ENCODE measurements at regions not wholly inside any gene's neighbourhood (a gene's known extent, or its start where the extent isn't known, plus 50 kb on each side); places are given as distances from the start of the nearest gene placed in this dataset.

DNA sequence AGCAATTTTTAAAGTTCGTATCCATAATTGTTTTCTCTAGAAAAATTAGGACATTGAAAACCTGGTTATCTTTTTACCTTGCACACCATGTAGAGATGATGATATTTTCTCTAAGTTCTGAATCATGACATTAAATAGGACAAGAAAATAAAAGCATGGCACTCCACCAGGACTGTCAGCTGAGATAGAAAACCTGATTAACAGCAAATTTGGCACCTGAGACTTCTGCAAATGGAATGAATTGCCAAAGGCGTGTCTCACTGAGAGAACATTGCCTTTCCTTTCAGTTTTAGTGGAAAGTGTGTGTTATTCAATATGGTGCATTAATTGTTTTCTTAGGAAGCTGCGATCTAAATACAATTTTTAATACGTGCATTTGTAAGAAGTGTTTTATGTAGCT is 164.7 kb downstream of the LRRC30 start:
- TF ChIP-seq TCF7L2 (IDR thresholded peaks at IDR 0.05; ENCODE audit: low read depth, low read length) (no peak), REST (IDR thresholded peaks at IDR 0.05; ENCODE audit: insufficient read depth in 1 of 2, low read depth in 2 of 2, low read length in 1 of 2) (no peak), SIN3A (IDR thresholded peaks at IDR 0.05; ENCODE audit: borderline replicate concordance, insufficient read depth, low read depth, low read length) (no peak), CTCF (IDR thresholded peaks at IDR 0.05) (no peak), POLR2AphosphoS5 (IDR thresholded peaks at IDR 0.05; ENCODE audit: low read depth, low read length) (no peak)
- intact Hi-C loops (cut with micrococcal nuclease; ENCODE audit: unreplicated experiment) = no loop called here
- Histone ChIP-seq H3K4me3 (ENCODE audit: low read depth in 2 of 2, low read length in 2 of 2) (no peak overlapping the region), H3K4me1 (ENCODE audit: control insufficient read depth, insufficient read depth, low read length) (no peaks in the 10 kb centered on the region), H3K36me3 (ENCODE audit: control insufficient read depth, insufficient read depth, low read length) (no peaks in the 10 kb centered on the region), H3K9me3 (ENCODE audit: control insufficient read depth, insufficient read depth, low read depth, low read length) (no peaks in the 10 kb centered on the region), H3K27me3 (ENCODE audit: control insufficient read depth, insufficient read depth, low read length) (no peaks in the 10 kb centered on the region), H3K27ac (ENCODE audit: low read length) (no peak overlapping the region)
- in situ Hi-C loops (cut with HindIII; ENCODE audit: low pct_unique_long_range_greater_than_20kb, low sequenced_read_pairs) = no loop called here
- no TSS peak for BruUV-seq (replicated peaks)
- DNase-seq (ENCODE audit: low read depth, low spot score) = no peak
- POLR2A ChIA-PET = no interaction called here
- ATAC-seq = no peak
- CTCF ChIA-PET = no interaction called here

DNA sequence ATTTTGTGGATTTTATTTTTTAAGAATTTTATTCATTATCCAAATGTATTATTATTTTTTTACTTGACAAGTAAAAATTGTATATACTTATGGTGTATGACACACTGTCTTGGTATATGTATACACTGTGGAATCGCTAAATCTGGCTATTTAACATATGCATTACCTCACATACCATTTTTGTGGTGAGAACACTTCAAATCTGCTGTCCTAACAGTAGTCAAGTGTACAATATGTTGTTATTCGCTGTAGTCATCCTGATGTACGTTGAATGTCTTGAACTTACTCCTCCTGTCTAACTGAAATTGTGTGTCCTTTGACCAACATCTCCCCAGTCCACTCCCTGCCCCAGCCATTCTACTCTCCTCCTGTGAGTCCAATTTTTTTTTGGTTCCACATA is 153.2 kb upstream of the PTPRM start:
- Histone ChIP-seq H3K27me3 (ENCODE audit: control insufficient read depth, insufficient read depth, low read length) (no peaks in the 10 kb centered on the region), H3K27ac (ENCODE audit: low read length) (no peak overlapping the region), H3K36me3 (ENCODE audit: control insufficient read depth, insufficient read depth, low read length) (no peaks in the 10 kb centered on the region), H3K4me3 (ENCODE audit: low read depth in 2 of 2, low read length in 2 of 2) (no peak overlapping the region), H3K9me3 (ENCODE audit: control insufficient read depth, insufficient read depth, low read depth, low read length) (no peaks in the 10 kb centered on the region), H3K4me1 (ENCODE audit: control insufficient read depth, insufficient read depth, low read length) (no peaks in the 10 kb centered on the region)
- no TSS peak for BruUV-seq (replicated peaks)
- DNase-seq (ENCODE audit: low read depth, low spot score) = no peak
- no peak for ATAC-seq
- ChIA-PET CTCF (no interaction called here), POLR2A (no interaction called here)
- TF ChIP-seq CTCF (IDR thresholded peaks at IDR 0.05) (no peak), SIN3A (IDR thresholded peaks at IDR 0.05; ENCODE audit: borderline replicate concordance, insufficient read depth, low read depth, low read length) (no peak), REST (IDR thresholded peaks at IDR 0.05; ENCODE audit: insufficient read depth in 1 of 2, low read depth in 2 of 2, low read length in 1 of 2) (no peak), POLR2AphosphoS5 (IDR thresholded peaks at IDR 0.05; ENCODE audit: low read depth, low read length) (no peak), TCF7L2 (IDR thresholded peaks at IDR 0.05; ENCODE audit: low read depth, low read length) (no peak)
- in situ Hi-C loops (cut with HindIII; ENCODE audit: low pct_unique_long_range_greater_than_20kb, low sequenced_read_pairs) = no loop called here
- intact Hi-C loops (cut with micrococcal nuclease; ENCODE audit: unreplicated experiment) = no loop called here
